B cell (primary cell): ENCODE measurements at regions not wholly inside any gene's neighbourhood (a gene's known extent, or its start where the extent isn't known, plus 50 kb on each side); places are given as distances from the start of the nearest gene placed in this dataset.

Experiments
- ATAC-seq: fragments of 200-7000 bp; cut with Tn5 transposase; one replicate; pipeline ENCODE4 v1.10.0; 2021; ENCODE audit warnings: low read depth, mild to moderate bottlenecking, moderate number of reproducible peaks, moderate library complexity
- CTCF ChIA-PET: fragments of 350-600 bp; sonication (Branson Sonifier 250); formaldehyde crosslinking; loops from one replicate; lab custom pipeline; 2021; ENCODE audit warnings: antibody characterized with exemption, inconsistent platforms; lab: Charles Lee
- POLR2A ChIA-PET: fragments of 350-600 bp; sonication (Branson Sonifier 250); formaldehyde crosslinking; loops from one replicate; lab custom pipeline; 2021; ENCODE audit warnings: antibody characterized with exemption; lab: Charles Lee
- DNase-seq: peaks from one replicate; pipeline ENCODE4 v3.0.0; 2013
- H2AFZ ChIP-seq: 2 replicates; pipeline ENCODE4 v1.6.1; 2012; ENCODE audit warnings: mild to moderate bottlenecking, low read depth, low read length; ENCODE audit not compliant: insufficient read depth, poor library complexity, severe bottlenecking
- H3K27ac ChIP-seq, 2 donors: 1 replicate in 1 of 2; 2 replicates in 1 of 2; pipeline ENCODE4 v1.5.1; 2012 to 2013; ENCODE audit warnings: low read length in 2 of 2, mild to moderate bottlenecking in 2 of 2, moderate library complexity in 1 of 2
- H3K27me3 ChIP-seq, 4 experiments: fragments of 200-600 bp in 1 of 4; sonication (generic) in 1 of 4; replicated peaks in 1 of 4; 1 replicate in 2 of 4; 2 replicates in 2 of 4; pipeline versions ENCODE4 v1.6.1 to v1.7.0; 2013 to 2016; ENCODE audit warnings: low read length in 3 of 4, mild to moderate bottlenecking in 2 of 4, mixed read lengths in 1 of 4, moderate library complexity in 1 of 4; ENCODE audit not compliant: insufficient read depth in 4 of 4, control insufficient read depth in 3 of 4; ENCODE audit errors: control extremely low read depth in 1 of 4
- H3K36me3 ChIP-seq, 2 experiments: replicated peaks in 1 of 2; 1 replicate in 1 of 2; 2 replicates in 1 of 2; pipeline versions ENCODE4 v1.6.1 to v1.7.1; 2013; ENCODE audit warnings: low read length in 1 of 2; ENCODE audit not compliant: insufficient read depth in 2 of 2, control insufficient read depth in 1 of 2; ENCODE audit errors: control extremely low read depth in 1 of 2, extremely low read depth in 1 of 2
- H3K4me1 ChIP-seq, 2 donors: fragments of 200-600 bp in 1 of 2; sonication (generic) in 1 of 2; 1 replicate in 1 of 2; 2 replicates in 1 of 2; pipeline versions ENCODE4 v1.5.1 to v1.6.1; 2013 to 2017; ENCODE audit warnings: low read length in 2 of 2; ENCODE audit not compliant: control insufficient read depth in 2 of 2, insufficient read depth in 2 of 2
- H3K4me2 ChIP-seq: replicated peaks from 2 replicates; pipeline ENCODE3; 2012; ENCODE audit warnings: mild to moderate bottlenecking, low read depth, low read length; ENCODE audit not compliant: poor library complexity, severe bottlenecking
- H3K4me3 ChIP-seq, 5 experiments: fragments of 200-600 bp in 1 of 5; sonication (generic) in 1 of 5; 1 replicate in 3 of 5; 2 replicates in 2 of 5; pipeline versions ENCODE4 v1.5.1 to v1.7.0; 2011 to 2016; ENCODE audit warnings: low read length in 4 of 5, mild to moderate bottlenecking in 4 of 5, low read depth in 2 of 5, control low read depth in 1 of 5, moderate library complexity in 1 of 5; ENCODE audit not compliant: insufficient read depth in 1 of 5; ENCODE audit errors: control extremely low read depth in 1 of 5, extremely low read depth in 1 of 5
- H3K79me2 ChIP-seq: fragments of 200-600 bp; sonication (generic); one replicate; pipeline ENCODE4 v1.6.0; 2016; ENCODE audit warnings: low read length; ENCODE audit not compliant: control insufficient read depth, insufficient read depth
- H3K9ac ChIP-seq: fragments of 200-600 bp; sonication (generic); 2 replicates; pipeline ENCODE4 v1.6.1; 2017; ENCODE audit warnings: mild to moderate bottlenecking, low read length, moderate library complexity
- H3K9me3 ChIP-seq, 3 donors: one replicate each; pipeline versions ENCODE4 v1.6.1 to v1.7.1; 2013; ENCODE audit warnings: low read length in 2 of 3; ENCODE audit not compliant: control insufficient read depth in 2 of 3, insufficient read depth in 1 of 3; ENCODE audit errors: control extremely low read depth in 1 of 3
- H4K20me1 ChIP-seq: 2 replicates; pipeline ENCODE4 v1.6.0; 2012; ENCODE audit warnings: mild to moderate bottlenecking, low read length; ENCODE audit not compliant: insufficient read depth, control insufficient read depth, poor library complexity, severe bottlenecking
- H3K27ac Mint-ChIP-seq: one replicate; pipeline ENCODE4 v1.8.0; 2021; ENCODE audit warnings: mixed read lengths
- H3K27me3 Mint-ChIP-seq: one replicate; pipeline ENCODE4 v1.8.0; 2021; ENCODE audit warnings: mixed read lengths
- H3K4me1 Mint-ChIP-seq: one replicate; pipeline ENCODE4 v1.8.0; 2021; ENCODE audit warnings: mixed read lengths
- H3K4me3 Mint-ChIP-seq: one replicate; pipeline ENCODE4 v1.8.0; 2021; ENCODE audit warnings: mixed read lengths
- H3K9me3 Mint-ChIP-seq: one replicate; pipeline ENCODE4 v1.8.0; 2022; ENCODE audit warnings: mixed read lengths; ENCODE audit not compliant: insufficient read depth
- EZH2 ChIP-seq: IDR thresholded peaks from 2 replicates; pipeline ENCODE4 v1.6.1; 2012; ENCODE audit warnings: borderline replicate concordance, low read depth, mild to moderate bottlenecking, moderate library complexity, low read length; ENCODE audit not compliant: insufficient read depth, poor library complexity, severe bottlenecking
- WGBS: methylation state at CpG from one replicate; pipeline ENCODE4 v1.1.5; 2013; ENCODE audit warnings: missing lambda C conversion rate; ENCODE audit not compliant: insufficient coverage; 5-methylcytosine and 5-hydroxymethylcytosine counted together
- intact Hi-C: fragments of 100-400 bp; cut with micrococcal nuclease; formaldehyde crosslinking; loops from one replicate; pipeline ENCODE4 v1.10.0; 2022
- TF ChIP-seq, protein P1 (sequence below): fragments of 200-600 bp; IDR thresholded peaks from one replicate; pipeline ENCODE4 v1.8.0; 2022; ENCODE audit warnings: antibody characterized with exemption, mild to moderate bottlenecking

DNA sequence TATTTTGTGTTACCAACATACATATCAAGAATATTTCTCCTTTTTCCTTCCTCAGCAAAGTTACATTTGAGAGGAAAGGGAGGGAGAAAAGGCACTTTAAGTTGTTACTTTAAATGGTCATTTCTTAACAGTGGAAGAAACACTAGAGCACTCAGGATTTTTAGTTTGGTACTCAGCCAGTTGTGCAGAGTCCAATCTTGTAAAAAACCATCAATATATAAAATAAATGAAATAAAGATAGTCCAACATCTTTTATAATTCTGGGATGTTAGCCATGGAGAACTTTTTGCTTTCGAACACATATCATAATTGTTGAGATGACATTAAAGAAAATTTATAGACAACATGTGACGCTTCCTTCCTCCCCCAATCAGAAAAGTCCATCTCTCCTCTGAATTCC is 253.8 kb downstream of the QDPR start:
- H3K36me3 ChIP-seq: no peaks in the 10 kb centered on the region
- H3K9ac ChIP-seq: no peak overlapping the region
- ATAC-seq (no peak), DNase-seq (no peak)
- intact Hi-C loops: no loop called here
- Mint-ChIP-seq H3K4me1 (no peaks in the 10 kb centered on the region), H3K27me3 (no peaks in the 10 kb centered on the region), H3K4me3 (no peak overlapping the region), H3K27ac (no peak overlapping the region), H3K9me3 (no peaks in the 10 kb centered on the region)
- CTCF ChIA-PET: no interaction called here
- no peaks in the 10 kb centered on the region for H3K4me1 ChIP-seq
- H3K27me3 ChIP-seq: no peaks in the 10 kb centered on the region
- no peaks in the 10 kb centered on the region for H3K79me2 ChIP-seq
- H4K20me1 ChIP-seq: no peaks in the 10 kb centered on the region
- no peak overlapping the region for H3K4me2 ChIP-seq
- TF ChIP-seq, protein P1, sequence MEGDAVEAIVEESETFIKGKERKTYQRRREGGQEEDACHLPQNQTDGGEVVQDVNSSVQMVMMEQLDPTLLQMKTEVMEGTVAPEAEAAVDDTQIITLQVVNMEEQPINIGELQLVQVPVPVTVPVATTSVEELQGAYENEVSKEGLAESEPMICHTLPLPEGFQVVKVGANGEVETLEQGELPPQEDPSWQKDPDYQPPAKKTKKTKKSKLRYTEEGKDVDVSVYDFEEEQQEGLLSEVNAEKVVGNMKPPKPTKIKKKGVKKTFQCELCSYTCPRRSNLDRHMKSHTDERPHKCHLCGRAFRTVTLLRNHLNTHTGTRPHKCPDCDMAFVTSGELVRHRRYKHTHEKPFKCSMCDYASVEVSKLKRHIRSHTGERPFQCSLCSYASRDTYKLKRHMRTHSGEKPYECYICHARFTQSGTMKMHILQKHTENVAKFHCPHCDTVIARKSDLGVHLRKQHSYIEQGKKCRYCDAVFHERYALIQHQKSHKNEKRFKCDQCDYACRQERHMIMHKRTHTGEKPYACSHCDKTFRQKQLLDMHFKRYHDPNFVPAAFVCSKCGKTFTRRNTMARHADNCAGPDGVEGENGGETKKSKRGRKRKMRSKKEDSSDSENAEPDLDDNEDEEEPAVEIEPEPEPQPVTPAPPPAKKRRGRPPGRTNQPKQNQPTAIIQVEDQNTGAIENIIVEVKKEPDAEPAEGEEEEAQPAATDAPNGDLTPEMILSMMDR: no peak
- TF ChIP-seq EZH2: no peak
- H2AFZ ChIP-seq: no peak overlapping the region
- no CpG with 5 or more reads among the region's 2 CpGs for WGBS
- POLR2A ChIA-PET: no interaction called here
- no peak overlapping the region for H3K4me3 ChIP-seq
- H3K9me3 ChIP-seq: peaks cover 0 to 2% (median 0%) of the 10 kb centered on the region in 3 donors
- H3K27ac ChIP-seq: no peak overlapping the region

DNA sequence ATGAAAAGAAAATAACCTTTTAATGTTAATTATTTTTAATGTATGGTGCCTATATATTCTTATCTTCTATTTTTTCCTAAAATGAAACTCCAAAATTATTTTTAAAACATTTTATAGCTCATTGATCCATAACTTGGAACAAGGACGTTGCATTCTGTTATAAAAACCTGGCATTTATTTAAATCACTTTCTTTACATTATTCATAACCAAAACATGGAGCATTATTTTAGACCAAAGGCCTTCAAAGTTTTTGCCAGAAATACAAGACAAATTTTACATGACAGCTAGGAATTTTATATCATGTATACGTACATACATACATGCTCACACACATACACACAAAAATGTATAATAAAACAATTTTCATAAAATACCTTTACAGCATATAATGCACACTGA is 259.8 kb downstream of the QDPR start:
- Mint-ChIP-seq H3K4me1 (no peaks in the 10 kb centered on the region), H3K9me3 (no peaks in the 10 kb centered on the region), H3K27me3 (no peaks in the 10 kb centered on the region), H3K4me3 (no peak overlapping the region), H3K27ac (no peak overlapping the region)
- Histone ChIP-seq H3K9me3 (peaks cover 0 to 1% (median 0%) of the 10 kb centered on the region in 3 donors), H4K20me1 (no peaks in the 10 kb centered on the region), H3K36me3 (no peaks in the 10 kb centered on the region), H2AFZ (no peak overlapping the region), H3K4me1 (no peaks in the 10 kb centered on the region), H3K4me2 (no peak overlapping the region), H3K4me3 (no peak overlapping the region), H3K27me3 (no peaks in the 10 kb centered on the region), H3K9ac (no peak overlapping the region), H3K79me2 (no peaks in the 10 kb centered on the region), H3K27ac (no peak overlapping the region)
- no peak for ATAC-seq
- TF ChIP-seq EZH2: no peak
- TF ChIP-seq, protein P1: no peak
- intact Hi-C loops: no loop called here
- ChIA-PET CTCF (no interaction called here), POLR2A (no interaction called here)
- DNase-seq: no peak
- WGBS: 100% methylated on average over 1 of the region's 2 CpGs
